Amygdala (tissue), 56 donors: ENCODE measurements at regions not wholly inside any gene's neighbourhood (a gene's known extent, or its start where the extent isn't known, plus 50 kb on each side); places are given as distances from the start of the nearest gene placed in this dataset.
"Not testable (repeated sequence)": the region's sequence is repeated elsewhere in the genome, so short reads cannot be mapped to it uniquely, and the experiment has no call there.

Experiments used
- DNase-seq, 56 donors: peaks; one replicate each; lab custom pipeline; 2025; lab: John Stamatoyannopoulos, UW

DNA sequence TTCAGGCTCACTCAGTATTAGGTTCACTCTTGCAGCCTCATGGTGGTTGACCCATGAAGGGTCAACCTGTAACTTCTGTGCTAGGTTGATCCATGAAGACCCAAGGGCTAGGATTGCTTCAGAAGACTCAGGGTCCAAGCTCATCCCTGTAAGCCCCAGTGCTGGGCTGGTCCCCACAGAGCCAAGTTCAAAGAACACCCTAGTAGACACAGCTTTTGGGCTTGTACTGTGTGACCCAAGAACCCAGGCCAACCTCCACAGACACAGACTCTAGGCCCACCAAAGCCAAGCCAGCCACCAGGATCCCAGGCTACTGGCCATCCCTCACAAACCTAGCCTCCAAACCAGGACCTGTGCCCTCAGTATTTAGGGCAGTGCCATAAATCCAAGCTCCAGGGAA is 1020.6 kb downstream of the SLC16A7 start:
- DNase-seq: no peak

GRCh38 chr12:60630796-60631195 is 1035.0 kb downstream of the SLC16A7 start:
- DNase-seq: no peak

DNA sequence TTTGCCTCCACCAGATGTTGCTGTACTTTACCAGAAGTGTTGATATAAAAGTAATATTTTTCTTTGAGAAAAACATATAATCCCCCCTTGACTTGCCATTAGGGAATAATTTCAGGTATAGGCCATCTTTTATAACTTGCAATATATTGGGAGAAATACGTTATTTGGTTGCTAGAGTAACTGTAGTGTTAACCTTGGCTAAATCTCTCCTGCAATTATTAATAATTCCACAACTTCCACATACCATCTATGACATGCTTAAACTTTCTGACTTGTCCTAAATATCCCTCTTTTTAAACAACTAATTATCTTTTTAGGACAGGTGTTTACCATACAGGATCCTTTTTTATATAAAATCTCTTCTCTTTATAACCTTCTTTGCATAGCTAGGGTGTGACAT is 1048.2 kb downstream of the SLC16A7 start:
- DNase-seq: no peak

GRCh38 chr12:60666895-60667294 is 1071.1 kb downstream of the SLC16A7 start:
- DNase-seq: no peak

DNA sequence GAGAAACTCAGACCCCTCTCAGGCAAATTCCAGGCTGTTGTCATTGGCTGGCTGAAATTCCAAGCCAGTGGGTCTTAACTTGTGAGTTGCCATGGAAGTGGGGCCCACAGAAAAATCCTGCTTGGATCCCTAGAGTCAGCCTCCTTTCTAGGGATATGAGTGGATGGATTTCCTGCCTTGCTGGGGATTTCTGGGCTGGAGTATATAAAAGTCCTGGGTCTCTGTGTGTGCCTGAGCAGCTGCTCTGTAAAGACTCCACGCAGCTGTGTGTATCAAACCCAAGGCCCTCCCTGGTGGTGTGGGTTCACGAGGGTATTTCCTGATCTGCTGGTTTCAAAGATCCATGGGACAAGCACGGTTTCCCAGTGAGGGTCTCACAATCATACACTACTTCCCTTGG is 1077.1 kb downstream of the SLC16A7 start:
- no peak for DNase-seq

DNA sequence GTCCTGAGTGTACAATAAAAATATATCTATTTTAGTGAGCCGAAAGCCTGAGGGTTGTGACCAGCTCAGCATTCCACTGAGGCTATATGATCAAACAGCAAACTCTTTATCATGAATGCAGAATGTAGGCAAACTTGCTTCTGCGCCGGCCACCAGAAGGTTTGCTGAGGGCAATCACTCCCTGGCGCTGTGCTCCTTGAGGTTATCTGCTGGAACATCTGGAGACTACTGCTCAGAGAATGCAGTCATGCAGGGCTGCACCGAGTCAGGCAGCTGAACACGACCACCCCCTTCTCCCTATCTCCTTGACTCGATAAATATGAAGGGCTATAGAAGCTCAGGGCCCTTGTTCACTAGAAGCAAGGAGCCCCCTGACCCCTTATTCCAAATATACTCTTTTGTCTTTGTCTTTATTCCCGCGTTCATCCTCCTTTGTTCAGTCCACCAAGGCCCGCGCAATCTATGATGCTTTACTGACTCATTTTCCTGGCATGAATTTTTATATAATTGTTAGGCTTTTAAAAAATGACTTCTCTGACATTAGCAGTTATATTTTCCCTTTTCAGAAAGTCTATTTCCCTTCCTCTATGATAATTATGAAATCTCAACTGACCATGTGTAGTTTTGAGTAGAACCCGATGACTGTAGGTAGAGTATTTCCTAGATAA is 1089.3 kb downstream of the SLC16A7 start:
- no peak for DNase-seq

GRCh38 chr12:60689137-60689536 is 1093.3 kb downstream of the SLC16A7 start:
- DNase-seq: no peak

GRCh38 chr12:60693019-60693626 is 1097.3 kb downstream of the SLC16A7 start:
- no peak for DNase-seq

- no peak for DNase-seq
Observed at GRCh38 chr12:60704171-60704914, 1108.5 kb downstream of the SLC16A7 start.

- DNase-seq: no peak
Observed at GRCh38 chr12:60710246-60710645, 1114.4 kb downstream of the SLC16A7 start.

GRCh38 chr12:60714141-60714900 is 1118.5 kb downstream of the SLC16A7 start:
- no peak for DNase-seq

DNA sequence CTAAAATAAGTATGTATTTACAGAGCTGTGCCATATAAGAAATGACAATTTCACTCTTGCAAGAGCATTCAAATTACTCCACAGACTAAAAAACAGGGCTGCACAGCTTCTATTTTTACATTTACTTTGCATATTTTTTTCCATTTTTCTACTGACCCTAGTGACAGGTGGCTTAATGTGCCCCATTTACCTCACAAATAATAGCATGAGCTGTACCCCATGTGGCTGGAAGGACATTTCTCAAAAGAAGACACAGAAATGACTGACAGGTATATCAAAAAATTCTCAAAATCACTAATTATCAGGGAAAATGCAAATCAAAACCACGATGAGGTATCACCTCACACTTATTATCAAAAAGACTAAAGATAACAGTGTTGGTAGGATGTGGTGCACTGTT is 1128.6 kb downstream of the SLC16A7 start:
- no peak for DNase-seq

- DNase-seq: no peak
Observed at GRCh38 chr12:60724984-60725383, 1129.2 kb downstream of the SLC16A7 start.

GRCh38 chr12:60752589-60752988 is 1156.8 kb downstream of the SLC16A7 start:
- DNase-seq: no peak

GRCh38 chr12:60758224-60758623 is 1162.4 kb downstream of the SLC16A7 start:
- no peak for DNase-seq

GRCh38 chr12:60760965-60761364 is 1165.1 kb downstream of the SLC16A7 start:
- DNase-seq: no peak

- DNase-seq: not testable (repeated sequence)
Observed at GRCh38 chr12:60801166-60801565, 1205.3 kb downstream of the SLC16A7 start.

- DNase-seq: no peak
Observed at GRCh38 chr12:60803147-60803546, 1207.3 kb downstream of the SLC16A7 start.

- DNase-seq: no peak
Observed at GRCh38 chr12:60805364-60805763, 1209.5 kb downstream of the SLC16A7 start.

GRCh38 chr12:60819794-60820193 is 1224.0 kb downstream of the SLC16A7 start:
- DNase-seq: no peak

DNA sequence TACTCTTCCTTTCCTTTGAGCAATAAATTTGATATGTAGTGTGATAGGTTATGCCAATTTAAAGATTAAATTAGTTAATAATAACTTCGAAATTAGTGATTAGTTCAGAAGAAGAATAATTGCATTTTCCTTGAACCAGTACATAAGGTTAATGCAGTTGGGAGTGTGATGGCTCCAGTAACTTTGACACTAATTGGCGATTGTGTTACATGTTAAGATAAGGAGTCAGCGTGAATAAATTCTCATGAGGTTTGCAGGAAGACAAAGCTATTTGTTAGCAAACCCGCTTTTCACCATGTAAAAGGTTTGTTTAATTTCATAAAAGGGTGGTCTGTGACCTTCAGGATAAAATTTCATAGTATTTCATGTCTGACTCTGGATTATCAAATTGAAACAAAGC is 1226.8 kb downstream of the SLC16A7 start:
- no peak for DNase-seq
